Fibroblast of skin of back (primary cell): ENCODE measurements at regions not wholly inside any gene's neighbourhood (a gene's known extent, or its start where the extent isn't known, plus 50 kb on each side); places are given as distances from the start of the nearest gene placed in this dataset.
"Not testable (repeated sequence)": the region's sequence is repeated elsewhere in the genome, so short reads cannot be mapped to it uniquely, and the experiment has no call there.

ENCODE experiments used
- DNase-seq: peaks from one replicate; pipeline ENCODE4 v3.0.0-alpha.2; 2013

DNA sequence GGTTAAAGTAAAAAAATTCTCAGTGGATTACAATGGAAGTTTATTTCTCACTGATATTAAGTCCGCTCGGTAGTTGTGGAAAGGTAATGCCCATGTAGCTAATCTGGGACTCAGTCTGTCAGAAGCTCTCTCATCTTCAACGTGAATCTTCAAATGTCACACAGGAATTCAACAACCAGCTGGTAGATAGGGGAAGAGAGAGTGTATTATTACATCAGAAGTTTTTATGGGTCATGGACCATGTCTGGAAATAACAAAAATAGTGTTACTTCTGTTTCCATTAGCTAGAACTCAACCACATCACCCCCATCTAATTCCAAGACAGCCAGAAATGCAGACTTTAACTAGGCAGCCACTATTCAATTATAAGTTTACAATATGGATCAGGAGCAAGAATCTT, 506.1 kb upstream of the HTR2C start:
- no peak for DNase-seq

DNA sequence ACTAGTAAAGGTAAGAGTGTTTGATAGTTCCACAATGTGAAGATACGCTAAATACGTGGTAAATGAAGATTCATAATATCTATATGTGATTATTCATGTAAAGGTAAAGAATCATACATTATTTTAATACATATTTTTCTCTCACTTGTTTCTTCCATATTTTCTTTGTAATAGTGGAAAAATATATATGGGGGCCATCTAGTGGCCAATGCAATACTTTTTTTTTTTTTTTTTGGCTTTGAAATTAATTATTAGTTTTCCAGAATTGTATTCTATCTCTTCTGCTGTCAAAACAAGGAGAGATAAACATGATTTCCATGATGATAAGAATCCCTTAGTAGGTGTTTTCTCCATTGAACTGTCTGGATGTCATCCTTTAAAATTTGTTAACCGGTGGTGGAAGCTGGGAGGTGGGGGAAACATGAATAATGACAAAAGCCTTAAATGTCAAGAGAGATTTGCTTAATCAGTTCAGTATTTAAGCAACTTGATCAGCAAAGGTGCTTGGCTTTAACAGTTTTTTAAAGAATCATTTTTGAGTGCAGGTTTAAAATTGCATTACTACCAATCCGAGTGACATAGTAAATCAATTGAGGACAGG, 508.7 kb upstream of the HTR2C start:
- DNase-seq: no peak

GRCh38 chrX:114073926-114074325, 510.0 kb upstream of the HTR2C start:
- no peak for DNase-seq

GRCh38 chrX:114071412-114071811, 512.5 kb upstream of the HTR2C start:
- DNase-seq: no peak

GRCh38 chrX:114065577-114066223, 518.2 kb upstream of the HTR2C start:
- DNase-seq: no peak

- DNase-seq: no peak
Observed at GRCh38 chrX:114061226-114061625, 522.7 kb upstream of the HTR2C start.

GRCh38 chrX:114058988-114059418, 524.9 kb upstream of the HTR2C start:
- no peak for DNase-seq

DNA sequence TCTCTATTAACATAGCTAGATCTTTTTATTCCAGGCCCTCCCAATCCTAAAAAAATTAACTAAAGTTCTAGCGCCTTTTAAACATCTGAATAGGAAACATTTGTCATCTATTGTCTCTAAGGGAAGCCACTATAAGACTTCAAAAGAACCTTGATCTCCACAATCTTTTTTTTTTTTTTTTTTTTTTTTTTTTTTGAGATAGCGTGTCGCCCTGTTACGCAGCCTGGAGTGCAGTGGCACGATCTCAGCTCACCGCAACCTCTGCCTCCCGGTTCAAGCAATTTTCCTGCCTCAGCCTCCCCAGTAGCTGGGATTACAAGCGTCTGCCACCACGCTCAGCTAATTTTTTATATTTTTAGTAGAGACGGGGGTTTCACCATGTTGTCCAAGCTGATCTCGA, 526.5 kb upstream of the HTR2C start:
- not testable (repeated sequence) for DNase-seq

DNA sequence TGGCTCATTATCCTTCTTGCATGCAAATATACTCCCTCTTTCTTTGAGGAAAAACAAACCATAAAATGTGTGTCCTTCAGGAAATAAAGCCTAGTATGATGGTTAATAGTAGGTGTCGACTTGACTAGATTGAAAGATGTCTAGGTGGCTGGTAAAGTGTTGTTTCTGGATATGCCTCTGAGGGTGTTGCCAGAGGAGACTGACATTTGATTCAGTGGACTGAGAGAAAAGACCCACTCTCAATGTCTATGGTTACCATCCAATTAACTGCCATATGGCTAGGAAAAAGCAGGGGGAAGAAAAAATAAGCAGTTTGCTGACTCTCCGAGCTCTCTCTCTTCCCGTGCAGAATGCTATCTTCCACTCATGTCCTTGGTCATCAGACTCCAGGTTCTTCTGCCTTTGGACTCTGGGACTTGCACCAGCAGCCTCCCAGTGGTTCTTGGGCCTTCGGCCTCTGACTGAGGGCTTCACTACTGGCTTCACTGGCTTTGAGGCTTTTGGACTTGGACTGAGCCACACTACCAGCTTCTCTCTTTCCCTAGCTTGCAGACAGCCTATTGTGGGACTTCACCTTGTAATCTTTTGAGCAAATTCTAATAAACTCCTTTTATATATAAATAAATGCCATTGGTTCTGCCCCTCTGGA, 532.1 kb upstream of the HTR2C start:
- DNase-seq: no peak

DNA sequence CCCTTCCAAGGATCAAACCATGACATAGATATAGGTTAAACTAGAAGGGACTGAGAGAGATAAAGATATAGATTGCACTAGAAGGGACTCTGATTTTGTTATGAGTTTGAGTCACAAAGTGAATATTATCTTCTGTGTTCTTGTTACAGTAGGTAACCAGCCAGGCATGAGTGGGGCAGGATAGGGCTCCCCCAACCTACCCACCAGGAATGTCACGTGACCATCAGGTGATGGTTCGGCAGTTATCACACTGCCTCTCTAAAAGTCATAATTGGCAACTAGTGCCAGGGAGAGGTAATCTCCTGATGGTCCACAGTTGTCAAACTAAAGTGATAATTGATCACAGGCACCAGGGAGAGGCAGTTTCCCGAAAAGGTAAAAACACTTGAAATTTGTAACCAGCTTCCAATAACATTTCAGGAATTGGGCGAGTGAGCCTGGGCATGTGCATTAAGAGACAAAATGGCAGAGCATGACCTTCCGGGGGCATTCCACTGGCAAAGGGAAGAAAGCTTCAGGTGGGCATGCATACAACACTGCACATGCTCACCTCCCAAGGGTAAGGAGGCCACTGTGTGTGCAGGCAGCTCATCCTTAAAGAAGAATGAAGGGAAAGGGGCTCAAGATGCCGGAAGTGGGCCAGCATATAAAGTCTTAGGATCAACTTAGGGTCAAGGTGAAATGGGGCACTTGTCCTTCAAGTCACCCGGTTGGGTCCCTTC, 533.6 kb upstream of the HTR2C start:
- DNase-seq: no peak

- DNase-seq: no peak
Observed at GRCh38 chrX:114049063-114049462, 534.8 kb upstream of the HTR2C start.

DNA sequence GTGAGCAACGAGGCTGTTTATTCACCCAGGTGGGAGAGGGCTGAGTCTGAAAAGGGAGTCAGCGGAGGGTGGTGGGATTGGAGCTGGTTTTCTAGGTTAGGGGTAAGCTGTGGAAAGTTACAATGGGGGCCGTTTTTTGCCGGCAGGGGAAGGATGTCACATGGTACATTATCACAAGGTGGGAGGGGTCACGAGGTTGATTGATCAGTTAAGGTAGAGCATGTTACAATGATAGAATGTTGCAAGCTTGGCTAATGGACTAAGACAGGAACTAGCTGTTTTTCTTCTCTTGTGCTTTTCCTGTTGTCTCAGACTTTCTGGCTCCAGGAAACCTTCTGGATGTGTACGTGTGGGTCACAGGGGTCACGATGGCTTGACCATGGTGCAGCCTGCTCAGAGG, 536.3 kb upstream of the HTR2C start:
- no peak for DNase-seq

- no peak for DNase-seq
Observed at GRCh38 chrX:114046695-114047279, 537.1 kb upstream of the HTR2C start.

- DNase-seq: not testable (repeated sequence)
Observed at GRCh38 chrX:114041470-114041869, 542.4 kb upstream of the HTR2C start.

DNA sequence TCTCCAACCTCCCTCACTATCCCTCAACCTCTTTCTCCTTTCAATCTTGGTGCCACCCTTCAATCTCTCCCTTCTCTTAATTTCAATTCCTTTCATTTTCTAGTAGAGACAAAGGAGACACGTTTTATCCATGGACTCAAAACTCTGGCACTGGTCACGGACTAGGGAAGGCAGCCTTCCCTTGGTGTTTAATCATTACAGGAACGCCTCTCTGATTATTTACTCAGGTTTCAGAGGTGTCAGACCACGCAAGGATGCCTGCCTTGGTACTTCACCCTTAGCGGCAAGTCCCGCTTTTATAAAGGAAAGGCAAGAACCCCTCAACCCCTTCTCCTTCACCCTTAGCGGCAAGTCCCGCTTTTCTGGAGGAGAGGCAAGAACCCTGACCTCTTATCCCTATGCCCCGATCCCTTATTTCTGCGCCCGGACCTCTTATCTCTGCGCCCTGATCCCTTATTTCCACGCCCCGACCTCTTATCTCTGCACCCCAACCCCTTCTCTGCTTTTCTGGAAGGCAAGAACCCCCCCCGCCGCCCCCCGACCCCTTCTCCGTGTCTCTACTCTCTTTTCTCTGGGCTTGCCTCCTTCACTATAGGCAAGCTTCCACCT, 543.1 kb upstream of the HTR2C start:
- not testable (repeated sequence) for DNase-seq

GRCh38 chrX:114040111-114040510, 543.8 kb upstream of the HTR2C start:
- not testable (repeated sequence) for DNase-seq

DNA sequence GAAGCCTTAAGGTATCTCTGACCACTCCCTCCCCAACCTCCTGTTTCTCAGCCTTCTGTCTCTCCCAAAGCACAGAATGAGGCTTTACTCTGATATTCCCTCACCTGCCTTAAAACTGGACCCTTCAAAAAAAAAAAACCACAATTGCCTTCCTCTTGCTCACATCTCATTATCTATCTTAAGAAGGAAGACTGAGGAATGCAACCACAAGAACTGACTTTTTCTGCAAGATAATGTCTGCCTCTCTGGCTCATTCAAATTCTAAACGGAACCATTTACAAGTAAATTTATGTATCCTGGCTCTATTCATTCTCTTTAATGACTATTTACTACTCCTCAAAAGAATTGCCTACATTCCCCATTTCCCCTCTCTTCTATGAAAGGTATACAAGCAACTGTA, 545.5 kb upstream of the HTR2C start:
- no peak for DNase-seq

GRCh38 chrX:114037515-114037914, 546.4 kb upstream of the HTR2C start:
- DNase-seq: no peak

DNA sequence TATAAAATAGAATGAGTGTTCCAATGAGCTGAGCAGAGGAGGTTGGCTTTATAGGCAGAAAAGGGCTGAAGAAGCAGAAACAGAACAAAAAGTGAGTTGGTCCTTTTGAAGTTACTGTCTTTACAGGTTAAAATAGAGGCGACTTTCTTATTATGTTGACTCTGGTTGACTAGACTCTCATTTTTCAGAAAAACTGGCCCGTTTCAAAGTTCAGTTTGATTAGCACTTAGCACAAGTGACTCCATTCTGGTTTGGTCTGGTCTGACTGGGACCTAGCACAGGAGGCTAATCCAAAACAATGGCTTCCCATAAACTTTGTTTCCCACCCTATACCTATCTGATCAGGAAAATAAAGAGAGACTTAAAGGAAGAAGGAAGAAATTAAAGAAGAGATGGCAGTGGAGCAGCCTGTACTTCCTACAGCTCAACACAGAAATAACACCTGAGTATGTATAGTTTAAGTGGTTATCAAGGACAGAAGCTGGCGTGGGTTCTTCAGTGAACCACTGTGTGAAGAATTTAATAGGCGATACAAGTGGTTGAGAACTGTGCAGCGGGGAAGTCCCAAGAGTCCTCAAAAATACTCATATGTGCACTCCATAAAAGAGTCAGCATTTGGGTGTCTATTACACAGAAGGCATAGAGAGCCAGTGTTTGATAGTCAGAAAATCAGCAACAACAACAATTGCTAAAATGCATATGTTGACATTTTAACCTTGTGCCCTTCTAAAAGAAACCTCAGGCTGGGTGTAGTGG, 554.8 kb upstream of the HTR2C start:
- DNase-seq: no peak

DNA sequence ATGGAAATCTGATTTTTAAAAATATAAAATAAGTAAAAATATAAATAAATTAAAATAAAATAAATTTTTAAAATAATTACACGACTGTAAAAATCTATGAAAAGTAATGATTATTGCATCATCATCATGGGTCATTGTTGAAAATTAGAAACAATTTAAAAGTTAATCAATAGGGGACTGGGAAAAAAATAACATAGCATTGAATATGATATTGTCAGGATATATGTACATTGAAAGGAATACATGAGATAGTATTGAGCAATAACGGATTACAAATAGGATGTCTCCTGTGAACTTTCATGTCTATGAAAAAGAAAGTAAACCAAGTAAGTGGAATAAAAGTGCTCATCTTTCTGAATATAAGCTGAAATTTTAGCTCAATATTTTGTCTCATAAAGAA, 566.8 kb upstream of the HTR2C start:
- no peak for DNase-seq

DNA sequence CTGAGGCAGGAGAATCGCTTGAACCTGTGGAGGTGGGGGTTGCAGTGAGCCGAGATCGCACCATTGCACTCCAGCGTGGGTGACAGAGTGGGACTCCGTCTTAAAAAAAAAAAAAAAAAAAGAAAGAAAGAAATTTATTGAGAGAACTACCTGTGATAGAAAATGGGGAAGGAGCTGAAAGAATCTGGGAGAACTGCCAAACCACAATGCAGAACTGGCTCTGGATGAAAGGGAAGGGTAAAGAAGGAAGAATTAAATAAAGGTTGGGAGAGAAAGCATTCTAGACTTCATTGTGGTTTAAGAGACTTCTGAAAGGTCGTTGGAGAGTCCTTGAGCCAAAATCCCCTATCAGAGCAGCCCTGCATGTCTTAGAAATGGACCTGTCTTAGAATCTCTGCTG, 567.9 kb upstream of the HTR2C start:
- DNase-seq: no peak

DNA sequence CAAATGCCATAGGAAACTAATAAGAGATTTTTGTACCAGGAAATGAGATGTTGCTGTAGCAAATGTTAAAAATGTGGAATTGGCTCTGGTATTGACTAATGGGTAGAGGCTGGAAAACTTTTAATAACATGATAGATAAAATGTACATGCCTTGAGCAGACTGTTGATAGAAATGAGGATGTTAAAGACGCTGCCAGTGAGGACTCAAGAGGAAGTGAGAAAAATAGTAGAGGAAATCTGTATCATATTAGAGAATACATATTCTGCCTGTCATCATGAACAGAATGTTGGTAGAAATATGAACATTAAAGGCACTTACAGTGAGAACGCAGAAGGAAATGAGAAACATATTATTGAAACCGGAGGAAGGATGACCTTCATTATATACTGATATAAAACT, 577.2 kb upstream of the HTR2C start:
- no peak for DNase-seq
